Neural cell (in vitro differentiated cells): ENCODE measurements at regions not wholly inside any gene's neighbourhood (a gene's known extent, or its start where the extent isn't known, plus 50 kb on each side); places are given as distances from the start of the nearest gene placed in this dataset.

Experiments
- EP300 ChIP-seq: fragments of 450-650 bp; conservative IDR thresholded peaks from 2 replicates; pipeline ENCODE4 v1.6.1; 2014; ENCODE audit warnings: antibody characterized with exemption, mild to moderate bottlenecking, moderate library complexity; ENCODE audit not compliant: poor library complexity, severe bottlenecking
- EZH2 ChIP-seq: fragments of 200-600, 300-800 bp; shearing (Covaris generic), sonication (generic); IDR thresholded peaks from 2 replicates; pipeline ENCODE4 v1.6.1; 2014; ENCODE audit warnings: antibody characterized with exemption, low read length, borderline replicate concordance, mild to moderate bottlenecking; ENCODE audit not compliant: insufficient read depth, poor library complexity, severe bottlenecking
- MXI1 ChIP-seq: fragments of 450-650 bp; conservative IDR thresholded peaks from 2 replicates; pipeline ENCODE4 v1.6.1; 2014; ENCODE audit warnings: antibody characterized with exemption, mild to moderate bottlenecking; ENCODE audit not compliant: poor library complexity, severe bottlenecking
- POLR2AphosphoS5 ChIP-seq: IDR thresholded peaks from 2 replicates; pipeline ENCODE4 v1.6.1; 2012
- RAD21 ChIP-seq: fragments of 450-650 bp; conservative IDR thresholded peaks from 2 replicates; pipeline ENCODE4 v1.6.1; 2014; ENCODE audit warnings: antibody characterized with exemption, mild to moderate bottlenecking, moderate library complexity
- SMC3 ChIP-seq: fragments of 450-650 bp; conservative IDR thresholded peaks from 2 replicates; pipeline ENCODE4 v1.6.1; 2014; ENCODE audit warnings: antibody characterized with exemption, mild to moderate bottlenecking, moderate library complexity; ENCODE audit not compliant: poor library complexity
- TAF1 ChIP-seq: IDR thresholded peaks from 2 replicates; pipeline ENCODE4 v1.6.1; 2012; ENCODE audit warnings: low read depth
- TF ChIP-seq, protein P1 (sequence below): fragments of 450-650 bp; IDR thresholded peaks from 2 replicates; pipeline ENCODE4 v1.5.1; 2014; ENCODE audit warnings: antibody characterized with exemption, mild to moderate bottlenecking, moderate library complexity; ENCODE audit not compliant: poor library complexity, severe bottlenecking

DNA sequence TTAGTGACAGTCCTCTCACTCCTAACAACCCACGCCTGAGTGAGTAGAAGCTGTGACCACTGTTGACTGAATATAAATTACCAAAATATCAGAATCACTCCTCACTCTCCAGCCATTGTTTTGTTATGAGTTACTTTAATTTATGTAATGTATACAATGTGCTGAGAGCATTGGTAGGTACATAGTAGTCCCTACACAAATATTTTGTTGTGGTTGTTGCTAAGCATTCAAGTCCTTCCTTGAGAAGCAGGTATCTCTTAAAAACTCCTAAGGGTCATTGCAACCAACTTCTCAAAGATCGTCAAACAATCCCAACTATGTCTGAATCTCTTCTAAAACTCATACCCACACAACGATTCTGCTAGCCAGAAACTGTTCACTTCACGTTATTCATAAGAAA, 476.8 kb upstream of the TNP1 start:
- TF ChIP-seq, protein P1, sequence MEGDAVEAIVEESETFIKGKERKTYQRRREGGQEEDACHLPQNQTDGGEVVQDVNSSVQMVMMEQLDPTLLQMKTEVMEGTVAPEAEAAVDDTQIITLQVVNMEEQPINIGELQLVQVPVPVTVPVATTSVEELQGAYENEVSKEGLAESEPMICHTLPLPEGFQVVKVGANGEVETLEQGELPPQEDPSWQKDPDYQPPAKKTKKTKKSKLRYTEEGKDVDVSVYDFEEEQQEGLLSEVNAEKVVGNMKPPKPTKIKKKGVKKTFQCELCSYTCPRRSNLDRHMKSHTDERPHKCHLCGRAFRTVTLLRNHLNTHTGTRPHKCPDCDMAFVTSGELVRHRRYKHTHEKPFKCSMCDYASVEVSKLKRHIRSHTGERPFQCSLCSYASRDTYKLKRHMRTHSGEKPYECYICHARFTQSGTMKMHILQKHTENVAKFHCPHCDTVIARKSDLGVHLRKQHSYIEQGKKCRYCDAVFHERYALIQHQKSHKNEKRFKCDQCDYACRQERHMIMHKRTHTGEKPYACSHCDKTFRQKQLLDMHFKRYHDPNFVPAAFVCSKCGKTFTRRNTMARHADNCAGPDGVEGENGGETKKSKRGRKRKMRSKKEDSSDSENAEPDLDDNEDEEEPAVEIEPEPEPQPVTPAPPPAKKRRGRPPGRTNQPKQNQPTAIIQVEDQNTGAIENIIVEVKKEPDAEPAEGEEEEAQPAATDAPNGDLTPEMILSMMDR, result no peak
- TF ChIP-seq RAD21 (no peak), EP300 (no peak), POLR2AphosphoS5 (no peak), SMC3 (no peak), MXI1 (no peak), EZH2 (no peak), TAF1 (no peak)
